Astrocyte of the spinal cord (primary cell): ENCODE measurements at regions not wholly inside any gene's neighbourhood (a gene's known extent, or its start where the extent isn't known, plus 50 kb on each side); places are given as distances from the start of the nearest gene placed in this dataset.

ENCODE experiments used
- DNase-seq: peaks from one replicate; pipeline ENCODE4 v3.0.0; 2011; ENCODE audit warnings: low read depth, low spot score
- H3K4me3 ChIP-seq: 2 replicates; pipeline ENCODE4 v1.5.1; 2011; ENCODE audit warnings: low read depth, mild to moderate bottlenecking, low read length, moderate library complexity
- in situ Hi-C: cut with HindIII; loops from 2 replicates; pipeline ENCODE4 v1.10.0; 2017; ENCODE audit warnings: low sequenced_read_pairs
- TF ChIP-seq, protein P1 (sequence below): IDR thresholded peaks from 2 replicates; pipeline ENCODE4 v1.5.1; 2012; ENCODE audit warnings: low read depth, mild to moderate bottlenecking, low read length, inconsistent platforms

DNA sequence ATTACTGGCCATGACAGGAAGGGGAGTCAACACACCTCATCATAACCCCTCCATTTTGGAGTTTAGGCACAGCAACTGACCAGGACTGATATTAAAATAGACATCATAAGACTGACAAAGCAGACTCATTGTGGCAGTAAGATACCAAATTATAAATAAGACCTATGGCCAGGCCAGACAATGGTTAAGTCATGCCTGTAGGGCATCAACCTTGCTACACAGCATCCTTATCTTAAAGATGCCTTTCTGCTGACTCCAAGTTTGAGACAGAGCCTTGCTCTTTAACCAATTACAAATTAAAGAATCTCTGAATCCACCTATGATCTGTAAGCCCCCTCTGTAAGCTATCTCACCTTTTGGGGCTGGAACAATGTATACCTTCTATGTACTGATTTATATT, 65.5 kb downstream of the VCX2 start:
- in situ Hi-C loops = no loop called here
- TF ChIP-seq, protein P1, sequence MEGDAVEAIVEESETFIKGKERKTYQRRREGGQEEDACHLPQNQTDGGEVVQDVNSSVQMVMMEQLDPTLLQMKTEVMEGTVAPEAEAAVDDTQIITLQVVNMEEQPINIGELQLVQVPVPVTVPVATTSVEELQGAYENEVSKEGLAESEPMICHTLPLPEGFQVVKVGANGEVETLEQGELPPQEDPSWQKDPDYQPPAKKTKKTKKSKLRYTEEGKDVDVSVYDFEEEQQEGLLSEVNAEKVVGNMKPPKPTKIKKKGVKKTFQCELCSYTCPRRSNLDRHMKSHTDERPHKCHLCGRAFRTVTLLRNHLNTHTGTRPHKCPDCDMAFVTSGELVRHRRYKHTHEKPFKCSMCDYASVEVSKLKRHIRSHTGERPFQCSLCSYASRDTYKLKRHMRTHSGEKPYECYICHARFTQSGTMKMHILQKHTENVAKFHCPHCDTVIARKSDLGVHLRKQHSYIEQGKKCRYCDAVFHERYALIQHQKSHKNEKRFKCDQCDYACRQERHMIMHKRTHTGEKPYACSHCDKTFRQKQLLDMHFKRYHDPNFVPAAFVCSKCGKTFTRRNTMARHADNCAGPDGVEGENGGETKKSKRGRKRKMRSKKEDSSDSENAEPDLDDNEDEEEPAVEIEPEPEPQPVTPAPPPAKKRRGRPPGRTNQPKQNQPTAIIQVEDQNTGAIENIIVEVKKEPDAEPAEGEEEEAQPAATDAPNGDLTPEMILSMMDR = no peak

GRCh38 chrX:8103655-8104054, 67.4 kb downstream of the VCX2 start:
- TF ChIP-seq, protein P1 = no peak
- H3K4me3 ChIP-seq = no peak overlapping the region
- in situ Hi-C loops = no loop called here
- no peak for DNase-seq

More for the DNA sequence above, 65.5 kb downstream of the VCX2 start:
- no peak for DNase-seq
- no peak overlapping the region for H3K4me3 ChIP-seq

GRCh38 chrX:8091510-8091909, 79.6 kb downstream of the VCX2 start:
- TF ChIP-seq, protein P1 = no peak
- no peak overlapping the region for H3K4me3 ChIP-seq
- no peak for DNase-seq
- in situ Hi-C loops = no loop called here

DNA sequence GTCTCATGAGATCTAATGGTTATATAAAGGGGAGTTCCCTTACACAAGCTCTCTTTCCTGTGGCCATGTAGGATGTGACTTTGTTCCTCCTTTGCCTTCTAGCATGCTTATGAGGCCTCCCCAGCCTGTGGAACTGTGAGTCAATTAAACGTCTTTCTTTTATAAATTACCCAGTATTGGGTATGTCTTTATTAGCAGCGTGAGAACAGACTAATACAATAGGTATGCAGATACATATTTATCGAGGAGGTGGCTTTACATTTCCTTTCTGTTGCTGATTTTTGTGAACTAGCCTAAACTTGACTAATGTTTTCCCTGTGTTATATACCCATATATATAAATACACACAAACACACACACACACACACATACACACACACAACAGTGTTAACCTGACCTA, 80.2 kb downstream of the VCX2 start:
- in situ Hi-C loops = no loop called here
- no peak overlapping the region for H3K4me3 ChIP-seq
- no peak for DNase-seq
- TF ChIP-seq, protein P1 = no peak

DNA sequence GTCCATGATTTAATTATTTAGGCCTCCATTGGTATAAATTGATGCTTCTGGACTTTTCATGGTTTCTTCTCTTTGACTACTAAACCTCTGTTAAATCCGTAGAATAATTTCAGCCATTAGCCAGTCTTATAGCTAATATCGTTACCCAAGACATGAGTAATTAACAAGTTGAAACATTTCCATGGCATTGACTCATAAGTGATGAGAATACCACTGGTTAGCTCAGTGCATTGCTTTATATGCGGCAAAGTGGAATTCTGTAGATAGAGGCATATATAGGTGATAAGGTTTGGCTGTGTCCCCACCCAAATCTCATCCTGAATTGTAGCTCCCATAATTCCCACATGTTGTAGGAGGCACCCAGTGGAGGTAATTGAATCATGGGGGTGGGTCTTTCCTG, 80.6 kb downstream of the VCX2 start:
- no peak for DNase-seq
- in situ Hi-C loops = no loop called here
- H3K4me3 ChIP-seq = no peak overlapping the region

DNA sequence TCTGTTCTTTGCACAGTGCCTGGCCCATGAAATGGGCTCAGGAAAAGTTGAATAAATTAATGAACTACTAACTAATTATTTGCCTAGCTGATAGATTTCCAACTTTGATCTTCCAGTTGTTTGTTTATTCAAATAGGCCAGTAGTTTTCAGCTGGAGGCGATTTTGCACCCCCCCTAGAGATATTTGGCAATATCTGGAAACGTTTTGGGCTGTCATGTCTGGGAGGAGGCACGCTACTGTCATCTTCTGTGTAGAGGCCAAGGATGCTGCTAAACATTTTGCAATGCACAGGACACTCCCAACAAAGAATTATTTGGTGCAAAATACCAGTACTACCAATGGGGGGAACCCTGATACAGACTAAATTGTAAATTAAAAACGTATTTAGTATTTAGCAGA, 81.9 kb downstream of the VCX2 start:
- TF ChIP-seq, protein P1 = no peak
- in situ Hi-C loops = no loop called here
- no peak overlapping the region for H3K4me3 ChIP-seq
- DNase-seq = no peak

More for the DNA sequence above, 80.6 kb downstream of the VCX2 start:
- TF ChIP-seq, protein P1 = no peak

DNA sequence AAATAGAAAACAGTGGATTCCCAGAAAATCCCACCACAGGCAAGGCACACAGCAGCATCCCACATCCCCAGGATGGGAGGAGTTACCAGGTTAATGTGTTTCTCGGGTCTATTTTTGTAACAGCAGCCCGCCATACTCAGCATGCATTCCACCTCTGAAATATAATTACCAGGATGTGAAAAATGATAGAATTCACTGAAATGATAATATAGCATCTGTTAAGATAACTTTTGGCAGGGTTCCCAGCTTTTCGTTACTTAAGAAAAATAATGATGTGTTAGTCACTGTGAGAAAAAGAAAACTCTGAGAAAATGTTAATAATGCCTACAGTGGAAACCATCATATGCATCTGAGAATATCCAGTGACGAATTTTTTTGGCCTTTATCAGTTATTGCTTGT, 87.1 kb downstream of the VCX2 start:
- in situ Hi-C loops = no loop called here
- TF ChIP-seq, protein P1 = no peak
- H3K4me3 ChIP-seq = no peak overlapping the region
- peak; percentile 60 for DNase-seq
